IMR-90 (cell line): ENCODE measurements at regions not wholly inside any gene's neighbourhood (a gene's known extent, or its start where the extent isn't known, plus 50 kb on each side); places are given as distances from the start of the nearest gene placed in this dataset.

Experiments
- BHLHE40 ChIP-seq: fragments of 150-350 bp; IDR thresholded peaks from 2 replicates; pipeline ENCODE4 v1.6.1; 2016; ENCODE audit warnings: mild to moderate bottlenecking, low read depth, low read length
- CEBPB ChIP-seq: IDR thresholded peaks from 2 replicates; pipeline ENCODE4 v1.6.1; 2012; ENCODE audit warnings: low read depth, low read length, improper control_type of control experiment
- CHD1 ChIP-seq: IDR thresholded peaks from 2 replicates; pipeline ENCODE4 v1.6.1; 2012; ENCODE audit warnings: low read depth, low read length, improper control_type of control experiment
- FOS ChIP-seq: fragments of 150-350 bp; IDR thresholded peaks from 2 replicates; pipeline ENCODE4 v1.6.1; 2016; ENCODE audit warnings: low read depth, low read length
- POLR2A ChIP-seq: IDR thresholded peaks from 2 replicates; pipeline ENCODE4 v1.6.1; 2012; ENCODE audit warnings: mild to moderate bottlenecking, low read depth, low read length
- RCOR1 ChIP-seq: IDR thresholded peaks from 2 replicates; pipeline ENCODE4 v1.6.1; 2012; ENCODE audit warnings: mild to moderate bottlenecking, low read length, improper control_type of control experiment; ENCODE audit not compliant: insufficient replicate concordance
- SMC3 ChIP-seq: fragments of 150-350 bp; IDR thresholded peaks from 2 replicates; pipeline ENCODE4 v1.6.1; 2016; ENCODE audit warnings: low read depth, mild to moderate bottlenecking, antibody characterized with exemption, low read length, moderate library complexity
- TF ChIP-seq, protein P1 (sequence below): conservative IDR thresholded peaks from 2 replicates; pipeline ENCODE4 v1.5.1; 2012; ENCODE audit warnings: mild to moderate bottlenecking, low read depth, low read length, improper control_type of control experiment
- TF ChIP-seq, protein P2 (sequence below): fragments of 150-350 bp; IDR thresholded peaks from 2 replicates; pipeline ENCODE4 v1.6.1; 2017; ENCODE audit warnings: mild to moderate bottlenecking, antibody characterized with exemption, low read length, low read depth

DNA sequence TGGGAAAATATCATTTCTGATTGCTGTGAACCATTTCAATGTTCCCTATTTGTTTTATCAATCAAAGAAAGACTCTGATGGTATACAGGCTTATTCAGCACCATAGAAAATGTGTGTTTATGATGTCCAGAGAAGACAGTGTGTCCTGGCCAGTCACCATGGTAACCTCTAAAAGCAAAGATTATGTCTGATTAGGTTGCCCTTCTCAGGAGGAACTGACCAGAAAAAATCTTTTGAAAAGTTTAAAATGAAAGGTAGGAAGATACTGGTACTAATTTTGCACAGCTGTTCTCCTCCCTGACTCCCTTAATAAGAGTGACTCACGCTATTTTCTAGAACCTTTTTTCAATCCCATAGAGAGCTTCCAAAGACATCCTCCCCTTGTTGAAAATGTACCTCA is 391.8 kb upstream of the DCN start:
- TF ChIP-seq, protein P1, sequence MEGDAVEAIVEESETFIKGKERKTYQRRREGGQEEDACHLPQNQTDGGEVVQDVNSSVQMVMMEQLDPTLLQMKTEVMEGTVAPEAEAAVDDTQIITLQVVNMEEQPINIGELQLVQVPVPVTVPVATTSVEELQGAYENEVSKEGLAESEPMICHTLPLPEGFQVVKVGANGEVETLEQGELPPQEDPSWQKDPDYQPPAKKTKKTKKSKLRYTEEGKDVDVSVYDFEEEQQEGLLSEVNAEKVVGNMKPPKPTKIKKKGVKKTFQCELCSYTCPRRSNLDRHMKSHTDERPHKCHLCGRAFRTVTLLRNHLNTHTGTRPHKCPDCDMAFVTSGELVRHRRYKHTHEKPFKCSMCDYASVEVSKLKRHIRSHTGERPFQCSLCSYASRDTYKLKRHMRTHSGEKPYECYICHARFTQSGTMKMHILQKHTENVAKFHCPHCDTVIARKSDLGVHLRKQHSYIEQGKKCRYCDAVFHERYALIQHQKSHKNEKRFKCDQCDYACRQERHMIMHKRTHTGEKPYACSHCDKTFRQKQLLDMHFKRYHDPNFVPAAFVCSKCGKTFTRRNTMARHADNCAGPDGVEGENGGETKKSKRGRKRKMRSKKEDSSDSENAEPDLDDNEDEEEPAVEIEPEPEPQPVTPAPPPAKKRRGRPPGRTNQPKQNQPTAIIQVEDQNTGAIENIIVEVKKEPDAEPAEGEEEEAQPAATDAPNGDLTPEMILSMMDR: no peak
- TF ChIP-seq BHLHE40 (no peak), RCOR1 (no peak), CEBPB (no peak), POLR2A (no peak), CHD1 (no peak), SMC3 (no peak), FOS (no peak)
- TF ChIP-seq, protein P2, sequence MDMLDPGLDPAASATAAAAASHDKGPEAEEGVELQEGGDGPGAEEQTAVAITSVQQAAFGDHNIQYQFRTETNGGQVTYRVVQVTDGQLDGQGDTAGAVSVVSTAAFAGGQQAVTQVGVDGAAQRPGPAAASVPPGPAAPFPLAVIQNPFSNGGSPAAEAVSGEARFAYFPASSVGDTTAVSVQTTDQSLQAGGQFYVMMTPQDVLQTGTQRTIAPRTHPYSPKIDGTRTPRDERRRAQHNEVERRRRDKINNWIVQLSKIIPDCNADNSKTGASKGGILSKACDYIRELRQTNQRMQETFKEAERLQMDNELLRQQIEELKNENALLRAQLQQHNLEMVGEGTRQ: no peak
